CD4-positive, alpha-beta T cell (primary cell): ENCODE measurements at regions not wholly inside any gene's neighbourhood (a gene's known extent, or its start where the extent isn't known, plus 50 kb on each side); places are given as distances from the start of the nearest gene placed in this dataset.

Experiments used
- ATAC-seq: fragments of 200-7000 bp; cut with Tn5 transposase; one replicate; pipeline ENCODE4 v1.10.0; 2022; ENCODE audit warnings: mild to moderate bottlenecking; ENCODE audit not compliant: poor library complexity
- CTCF ChIA-PET: fragments of 350-600 bp; sonication (Branson Sonifier 250); formaldehyde crosslinking; loops from one replicate; lab custom pipeline; 2021; ENCODE audit warnings: antibody characterized with exemption, inconsistent platforms; lab: Charles Lee
- POLR2A ChIA-PET: fragments of 350-600 bp; sonication (Branson Sonifier 250); formaldehyde crosslinking; loops from one replicate; lab custom pipeline; 2021; ENCODE audit warnings: antibody characterized with exemption, inconsistent platforms; lab: Charles Lee
- DNase-seq, 14 experiments: peaks; one replicate each; pipeline ENCODE4 v3.0.0-alpha.2; 2013 to 2020; ENCODE audit warnings: mixed read lengths in 2 of 14
- H3K27ac ChIP-seq, 2 donors: one replicate each; pipeline versions ENCODE4 v1.5.1 to v1.7.0; 2013; ENCODE audit warnings: low read length in 2 of 2, low read depth in 1 of 2, mild to moderate bottlenecking in 1 of 2
- H3K27me3 ChIP-seq, 2 experiments: 1 replicate in 1 of 2; 2 replicates in 1 of 2; pipeline versions ENCODE4 v1.6.1 to v1.7.0; 2013; ENCODE audit warnings: low read length in 2 of 2, control low read depth in 1 of 2, mild to moderate bottlenecking in 1 of 2, moderate library complexity in 1 of 2; ENCODE audit not compliant: insufficient read depth in 2 of 2, control insufficient read depth in 1 of 2
- H3K36me3 ChIP-seq: one replicate; pipeline ENCODE4 v1.6.1; 2013; ENCODE audit warnings: low read length, control low read depth; ENCODE audit not compliant: insufficient read depth
- H3K4me1 ChIP-seq: one replicate; pipeline ENCODE4 v1.6.1; 2013; ENCODE audit warnings: low read length, control low read depth; ENCODE audit not compliant: insufficient read depth
- H3K4me3 ChIP-seq: one replicate; pipeline ENCODE4 v1.5.1; 2013; ENCODE audit warnings: mild to moderate bottlenecking, low read length, moderate library complexity
- H3K9me3 ChIP-seq, 2 experiments: 1 replicate in 1 of 2; 2 replicates in 1 of 2; pipeline versions ENCODE4 v1.6.1 to v1.7.0; 2013; ENCODE audit warnings: low read length in 2 of 2, mild to moderate bottlenecking in 2 of 2, control low read depth in 1 of 2, moderate library complexity in 1 of 2; ENCODE audit not compliant: control insufficient read depth in 1 of 2, insufficient read depth in 1 of 2
- H3K27ac Mint-ChIP-seq: one replicate; pipeline ENCODE4 v1.8.0; 2020; ENCODE audit warnings: mixed read lengths
- H3K27me3 Mint-ChIP-seq: one replicate; pipeline ENCODE4 v1.8.0; 2021; ENCODE audit warnings: mixed read lengths
- H3K36me3 Mint-ChIP-seq: one replicate; pipeline ENCODE4 v1.8.0; 2021; ENCODE audit warnings: low read depth, mixed read lengths
- H3K4me1 Mint-ChIP-seq: one replicate; pipeline ENCODE4 v1.8.0; 2021; ENCODE audit warnings: low read depth, mixed read lengths
- H3K4me3 Mint-ChIP-seq: one replicate; pipeline ENCODE4 v1.8.0; 2020; ENCODE audit warnings: mild to moderate bottlenecking, mixed read lengths
- H3K9me3 Mint-ChIP-seq: one replicate; pipeline ENCODE4 v1.8.0; 2020; ENCODE audit warnings: mixed read lengths
- intact Hi-C, 2 experiments: fragments of 100-400 bp; cut with DNase I in 1 of 2; cut with micrococcal nuclease in 1 of 2; formaldehyde crosslinking; loops; one replicate each; pipeline versions ENCODE4 v1.15.1 to v1.9.0; 2023 to 2025; cut with DNase I, micrococcal nuclease
- TF ChIP-seq, protein P1 (sequence below): fragments of 200-600 bp; IDR thresholded peaks from one replicate; pipeline ENCODE4 v1.8.0; 2022; ENCODE audit warnings: antibody characterized with exemption, mild to moderate bottlenecking

DNA sequence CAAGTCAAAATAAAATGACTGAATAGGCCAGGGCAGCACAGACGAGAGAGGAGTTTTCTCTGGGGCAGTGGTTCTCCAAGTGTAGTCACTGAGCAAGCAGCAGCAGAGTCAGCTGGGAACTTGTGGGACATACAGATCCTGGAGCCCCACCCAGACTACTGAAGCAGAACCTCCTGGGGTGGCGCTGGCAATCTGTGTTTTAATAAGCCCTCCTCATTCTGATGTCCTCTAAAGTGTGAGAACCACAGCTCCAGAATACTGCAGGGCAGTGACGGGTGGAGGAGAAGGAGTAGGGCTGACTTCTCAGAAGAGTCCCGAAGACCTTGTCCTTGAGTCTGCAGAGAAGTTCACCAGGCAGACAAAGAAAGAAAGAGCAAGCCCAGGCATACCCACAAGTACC lies 251.3 kb upstream of the HES1 start:
- no peaks in the 10 kb centered on the region for H3K36me3 Mint-ChIP-seq
- H3K9me3 Mint-ChIP-seq = no peaks in the 10 kb centered on the region
- no peak for DNase-seq

GRCh38 chr3:193885832-193886231 lies 250.1 kb upstream of the HES1 start:
- no peak for DNase-seq
- ChIA-PET CTCF (no interaction called here), POLR2A (no interaction called here)
- Histone ChIP-seq H3K27me3 (no peaks in the 10 kb centered on the region), H3K9me3 (no peaks in the 10 kb centered on the region), H3K4me1 (no peaks in the 10 kb centered on the region), H3K27ac (no peak overlapping the region), H3K4me3 (no peak overlapping the region), H3K36me3 (no peaks in the 10 kb centered on the region)
- H3K36me3 Mint-ChIP-seq = no peaks in the 10 kb centered on the region
- no peak for ATAC-seq
- TF ChIP-seq, protein P1, sequence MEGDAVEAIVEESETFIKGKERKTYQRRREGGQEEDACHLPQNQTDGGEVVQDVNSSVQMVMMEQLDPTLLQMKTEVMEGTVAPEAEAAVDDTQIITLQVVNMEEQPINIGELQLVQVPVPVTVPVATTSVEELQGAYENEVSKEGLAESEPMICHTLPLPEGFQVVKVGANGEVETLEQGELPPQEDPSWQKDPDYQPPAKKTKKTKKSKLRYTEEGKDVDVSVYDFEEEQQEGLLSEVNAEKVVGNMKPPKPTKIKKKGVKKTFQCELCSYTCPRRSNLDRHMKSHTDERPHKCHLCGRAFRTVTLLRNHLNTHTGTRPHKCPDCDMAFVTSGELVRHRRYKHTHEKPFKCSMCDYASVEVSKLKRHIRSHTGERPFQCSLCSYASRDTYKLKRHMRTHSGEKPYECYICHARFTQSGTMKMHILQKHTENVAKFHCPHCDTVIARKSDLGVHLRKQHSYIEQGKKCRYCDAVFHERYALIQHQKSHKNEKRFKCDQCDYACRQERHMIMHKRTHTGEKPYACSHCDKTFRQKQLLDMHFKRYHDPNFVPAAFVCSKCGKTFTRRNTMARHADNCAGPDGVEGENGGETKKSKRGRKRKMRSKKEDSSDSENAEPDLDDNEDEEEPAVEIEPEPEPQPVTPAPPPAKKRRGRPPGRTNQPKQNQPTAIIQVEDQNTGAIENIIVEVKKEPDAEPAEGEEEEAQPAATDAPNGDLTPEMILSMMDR = no peak
- H3K27ac Mint-ChIP-seq = no peak overlapping the region
- no peaks in the 10 kb centered on the region for H3K9me3 Mint-ChIP-seq
- no peak overlapping the region for H3K4me3 Mint-ChIP-seq
- no peaks in the 10 kb centered on the region for H3K27me3 Mint-ChIP-seq
- intact Hi-C loops = no loop called here
- H3K4me1 Mint-ChIP-seq = no peaks in the 10 kb centered on the region

More for the DNA sequence above, 251.3 kb upstream of the HES1 start:
- H3K36me3 ChIP-seq = no peaks in the 10 kb centered on the region
- no peaks in the 10 kb centered on the region for H3K4me1 ChIP-seq
- no peak for ATAC-seq
- intact Hi-C loops = no loop called here
- no peaks in the 10 kb centered on the region for H3K27me3 Mint-ChIP-seq
- H3K27ac ChIP-seq = no peak overlapping the region
- no peaks in the 10 kb centered on the region for H3K27me3 ChIP-seq
- H3K27ac Mint-ChIP-seq = no peak overlapping the region
- no peaks in the 10 kb centered on the region for H3K4me1 Mint-ChIP-seq
- no peaks in the 10 kb centered on the region for H3K9me3 ChIP-seq
- H3K4me3 ChIP-seq = no peak overlapping the region
- ChIA-PET CTCF (no interaction called here), POLR2A (no interaction called here)
- no peak overlapping the region for H3K4me3 Mint-ChIP-seq
- TF ChIP-seq, protein P1 = no peak

- no peak overlapping the region for H3K4me3 ChIP-seq
- DNase-seq = no peak
- Mint-ChIP-seq H3K27me3 (no peaks in the 10 kb centered on the region), H3K4me3 (no peak overlapping the region), H3K9me3 (no peaks in the 10 kb centered on the region), H3K4me1 (no peaks in the 10 kb centered on the region), H3K36me3 (no peaks in the 10 kb centered on the region), H3K27ac (no peak overlapping the region)
- intact Hi-C loops = no loop called here
- H3K36me3 ChIP-seq = no peaks in the 10 kb centered on the region
- H3K4me1 ChIP-seq = no peaks in the 10 kb centered on the region
- no peak overlapping the region for H3K27ac ChIP-seq
- no peak for ATAC-seq
- TF ChIP-seq, protein P1 = no peak
- H3K9me3 ChIP-seq = no peaks in the 10 kb centered on the region
- H3K27me3 ChIP-seq = no peaks in the 10 kb centered on the region
- CTCF ChIA-PET = no interaction called here
- POLR2A ChIA-PET = no interaction called here
These were observed 245.7 kb upstream of the HES1 start for GRCh38 chr3:193890016-193890897.
